ENCODE measurements at regions not wholly inside any gene's neighbourhood (a gene's known extent, or its start where the extent isn't known, plus 50 kb on each side); places are given as distances from the start of the nearest gene placed in this dataset.

- DNase-seq = no peak
Measured at GRCh38 chr18:24840051-24840450, 379.6 kb downstream of the HRH4 start.

- no peak for DNase-seq
Measured at GRCh38 chr18:24840640-24841039, 380.2 kb downstream of the HRH4 start.

DNA sequence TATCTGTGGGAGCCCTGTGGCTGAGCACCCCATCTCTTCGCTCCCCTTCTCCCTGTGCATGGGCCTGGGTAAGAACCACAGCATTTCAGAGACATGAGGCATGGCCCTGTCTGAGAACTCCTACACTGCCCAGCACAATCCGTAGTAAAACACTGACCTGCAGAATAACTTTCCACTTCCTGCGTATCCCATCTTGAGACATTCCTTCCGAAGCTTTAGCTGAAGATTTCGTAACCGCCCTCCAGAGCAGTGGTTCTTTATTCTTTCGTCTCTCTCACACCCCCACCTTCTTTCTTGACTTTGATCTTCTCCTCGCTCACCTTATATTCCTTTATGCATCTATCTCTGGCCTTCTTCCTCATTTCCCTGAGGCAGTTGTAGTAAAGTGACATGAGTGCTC lies 381.1 kb downstream of the HRH4 start:
- no peak for DNase-seq

- no peak for DNase-seq
Measured at GRCh38 chr18:24843123-24843522, 382.7 kb downstream of the HRH4 start.

GRCh38 chr18:24846138-24846537 lies 385.7 kb downstream of the HRH4 start:
- DNase-seq = no peak

DNA sequence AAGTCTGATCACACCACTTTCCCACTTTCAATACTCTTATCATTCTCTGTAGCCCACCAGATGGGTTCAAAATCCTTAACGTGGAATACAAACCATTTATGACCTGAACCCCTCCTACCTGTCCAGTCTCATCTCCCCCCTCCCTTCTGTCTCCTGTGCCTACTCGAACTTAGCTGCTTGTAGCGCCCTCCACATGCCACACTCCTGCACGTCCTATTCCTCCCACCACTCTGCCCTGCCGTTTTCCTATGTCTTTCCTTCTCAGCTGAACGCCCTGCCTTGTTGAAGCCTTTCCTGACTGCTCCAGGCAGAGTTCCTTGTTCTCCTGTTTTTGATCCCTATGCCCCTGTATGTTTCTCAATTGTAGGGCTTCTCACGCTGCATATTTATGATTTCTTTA lies 390.1 kb downstream of the HRH4 start:
- no peak for DNase-seq

GRCh38 chr18:24853076-24853475 lies 392.6 kb downstream of the HRH4 start:
- no peak for DNase-seq

- DNase-seq = no peak
Measured at GRCh38 chr18:24860978-24861680, 400.7 kb downstream of the HRH4 start.

DNA sequence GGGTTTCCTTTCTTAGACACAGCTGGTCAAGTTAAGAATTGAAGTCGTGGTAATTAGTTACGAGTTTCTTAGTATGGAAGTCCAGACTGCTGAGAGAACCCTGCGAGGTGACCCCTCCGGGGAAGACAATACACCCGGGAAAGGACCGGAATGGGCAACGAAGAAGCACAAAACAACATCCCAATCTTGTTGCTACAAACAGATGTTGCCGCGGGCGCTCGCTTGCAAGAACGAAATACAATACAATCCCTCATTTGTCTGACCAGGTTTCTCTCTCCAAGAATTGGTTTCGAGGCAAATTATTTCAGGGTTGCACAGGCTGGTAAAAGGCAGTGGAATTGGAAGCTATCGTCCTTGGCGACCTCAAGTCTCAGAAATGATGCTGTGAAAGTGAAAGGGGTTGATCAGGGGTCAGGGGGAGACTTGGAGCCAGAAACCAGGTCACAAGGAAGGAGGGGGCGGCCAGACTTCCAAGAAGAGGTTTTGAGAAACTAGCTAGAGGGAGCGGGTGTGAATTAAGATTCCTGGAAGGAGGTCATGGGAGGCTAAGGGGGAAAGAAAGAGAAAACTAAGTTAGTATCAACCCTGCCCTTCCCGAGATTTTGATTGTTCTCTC lies 401.9 kb downstream of the HRH4 start:
- DNase-seq = no peak

DNA sequence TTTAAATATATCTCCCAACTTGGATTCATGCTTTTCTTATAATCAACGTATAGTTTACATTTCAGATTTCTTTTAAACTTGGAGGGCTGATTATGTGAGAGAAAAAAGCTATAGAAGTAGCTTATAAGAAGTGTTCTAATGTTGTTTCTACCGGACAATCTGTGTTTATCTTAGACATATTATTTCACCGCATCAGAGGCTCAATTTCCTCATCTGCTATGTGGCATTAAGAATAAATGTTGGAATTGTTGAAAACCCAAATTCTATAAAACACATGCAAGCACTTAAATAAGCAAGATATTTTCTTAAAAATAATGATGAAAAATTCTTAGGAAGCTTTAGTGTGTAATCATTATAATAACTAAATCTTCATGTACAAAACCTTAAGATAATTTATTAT lies 407.9 kb downstream of the HRH4 start:
- no peak for DNase-seq

DNA sequence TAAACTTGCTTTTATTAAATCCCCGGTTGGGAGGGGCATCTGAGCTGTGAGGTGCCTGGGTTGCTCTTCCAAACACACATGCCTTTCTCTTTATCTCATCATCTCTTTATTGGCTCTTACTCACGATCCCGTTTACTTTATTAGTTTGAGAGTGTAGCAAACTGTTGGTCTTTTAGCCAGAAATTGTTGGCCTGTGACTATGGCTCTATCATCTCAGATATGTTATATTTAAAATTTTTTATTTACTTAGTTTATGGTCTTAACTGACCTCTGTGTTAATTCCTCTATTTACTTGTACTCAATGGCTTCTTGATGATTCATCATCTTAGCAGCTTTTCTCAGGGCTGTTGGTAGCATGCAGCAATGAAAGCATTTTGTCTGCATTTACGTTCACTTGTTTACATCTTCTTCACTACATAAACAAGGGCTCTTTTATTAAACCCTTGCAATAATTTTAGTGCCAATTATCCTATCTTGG lies 408.4 kb downstream of the HRH4 start:
- DNase-seq = no peak

DNA sequence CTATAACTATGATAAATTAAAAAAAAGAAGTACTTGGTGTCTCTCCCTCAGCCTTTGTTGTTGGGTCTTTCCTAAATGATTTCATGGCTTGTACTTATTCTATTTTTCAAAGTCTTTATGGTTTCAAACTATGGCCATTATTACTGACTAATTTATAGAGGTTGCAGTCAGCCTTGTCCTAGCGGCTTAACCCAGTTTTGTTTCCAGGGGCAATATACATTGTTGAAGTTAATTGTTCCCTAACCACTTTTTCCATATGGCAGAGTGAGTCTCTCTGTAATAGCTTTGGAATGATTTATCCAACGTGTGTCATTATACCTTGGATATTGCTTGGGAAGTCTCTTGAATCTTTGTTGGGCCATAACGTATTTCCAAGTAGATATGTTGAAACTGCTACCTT lies 408.8 kb downstream of the HRH4 start:
- no peak for DNase-seq

DNA sequence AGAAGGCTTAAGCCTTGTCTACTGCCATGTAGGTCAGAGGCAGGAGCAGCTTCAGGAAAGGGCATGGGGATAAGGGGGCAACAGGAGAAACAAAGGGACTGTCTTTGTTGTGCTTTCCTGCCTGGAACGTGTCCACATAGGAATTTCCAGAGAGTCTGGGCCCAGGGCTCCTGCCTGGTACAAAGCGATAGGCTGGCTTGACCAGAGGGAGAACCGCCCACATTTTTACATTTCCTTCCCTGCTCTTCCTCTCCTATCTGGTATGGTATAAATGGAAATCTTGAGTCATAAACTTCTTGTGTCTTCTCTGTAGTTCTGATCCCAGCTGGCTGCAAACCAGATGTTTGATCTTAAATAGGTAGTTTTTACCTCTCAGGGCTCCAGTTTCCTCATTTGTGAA lies 414.8 kb downstream of the HRH4 start:
- no peak for DNase-seq

- no peak for DNase-seq
Measured at GRCh38 chr18:24875777-24876176, 415.3 kb downstream of the HRH4 start.

DNA sequence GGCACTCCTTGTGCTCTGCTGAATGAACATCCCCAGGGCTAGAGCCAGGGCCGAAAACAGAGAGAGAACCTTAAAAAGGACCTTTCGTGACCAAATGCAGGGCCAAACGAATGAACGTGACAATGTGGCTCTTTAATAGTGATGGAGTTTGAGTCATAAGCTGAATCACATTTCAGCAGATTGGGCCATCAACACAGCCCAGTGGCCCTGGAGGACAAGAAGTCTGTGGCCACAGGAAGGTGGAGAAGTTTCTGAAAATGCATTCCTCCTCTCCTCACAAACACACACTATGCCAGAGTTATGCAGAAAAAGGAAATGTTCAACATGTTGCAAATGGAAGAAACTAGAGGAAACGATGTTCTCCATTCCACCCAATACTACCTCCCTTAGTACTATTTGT lies 415.8 kb downstream of the HRH4 start:
- DNase-seq = no peak

GRCh38 chr18:24877066-24877465 lies 416.6 kb downstream of the HRH4 start:
- no peak for DNase-seq

- no peak for DNase-seq
Measured at GRCh38 chr18:24877546-24877945, 417.1 kb downstream of the HRH4 start.

GRCh38 chr18:24878289-24878688 lies 417.9 kb downstream of the HRH4 start:
- DNase-seq = no peak

DNA sequence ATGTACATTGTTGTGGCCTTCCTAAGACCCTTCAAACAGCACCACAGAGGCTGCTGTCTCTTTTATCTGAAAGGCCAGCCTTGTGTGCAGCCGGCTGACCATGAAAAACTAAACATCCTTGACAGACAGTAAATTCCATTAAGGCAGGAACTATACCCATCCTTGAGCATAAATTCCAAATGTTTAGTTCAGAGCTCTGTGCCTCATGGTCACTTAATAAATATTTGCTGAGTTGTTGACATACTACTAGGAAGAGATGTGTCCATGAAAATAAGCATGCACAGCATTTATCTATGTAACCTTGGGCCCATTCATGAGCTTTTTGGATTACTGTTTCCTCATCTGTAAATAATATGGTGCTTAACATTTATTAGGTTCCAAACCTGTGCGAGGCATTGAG lies 424.8 kb downstream of the HRH4 start:
- no peak for DNase-seq

DNA sequence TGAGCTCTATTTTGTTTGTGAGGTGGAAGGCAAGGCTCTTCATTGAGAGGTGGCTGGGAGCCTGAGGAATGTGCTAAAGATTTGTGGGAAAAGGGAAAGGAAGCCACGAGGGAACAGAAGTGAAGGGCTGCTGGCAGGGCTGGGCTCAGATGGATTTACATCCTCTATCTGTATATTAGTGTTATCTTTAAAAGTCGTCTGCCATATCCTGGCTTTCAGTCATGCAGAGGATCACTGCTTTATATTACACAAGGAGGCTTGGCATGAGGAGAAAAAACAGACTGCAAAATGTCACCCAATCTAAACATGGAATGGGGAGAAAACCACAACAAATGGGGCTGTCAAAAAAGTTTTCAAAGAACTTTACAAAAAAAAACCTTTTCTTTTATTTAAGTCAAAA lies 434.4 kb downstream of the HRH4 start:
- no peak for DNase-seq

GRCh38 chr18:24897461-24897860 lies 437.0 kb downstream of the HRH4 start:
- no peak for DNase-seq

- DNase-seq = no peak
Measured at GRCh38 chr18:24910221-24910620, 441.7 kb downstream of the ZNF521 start.

DNA sequence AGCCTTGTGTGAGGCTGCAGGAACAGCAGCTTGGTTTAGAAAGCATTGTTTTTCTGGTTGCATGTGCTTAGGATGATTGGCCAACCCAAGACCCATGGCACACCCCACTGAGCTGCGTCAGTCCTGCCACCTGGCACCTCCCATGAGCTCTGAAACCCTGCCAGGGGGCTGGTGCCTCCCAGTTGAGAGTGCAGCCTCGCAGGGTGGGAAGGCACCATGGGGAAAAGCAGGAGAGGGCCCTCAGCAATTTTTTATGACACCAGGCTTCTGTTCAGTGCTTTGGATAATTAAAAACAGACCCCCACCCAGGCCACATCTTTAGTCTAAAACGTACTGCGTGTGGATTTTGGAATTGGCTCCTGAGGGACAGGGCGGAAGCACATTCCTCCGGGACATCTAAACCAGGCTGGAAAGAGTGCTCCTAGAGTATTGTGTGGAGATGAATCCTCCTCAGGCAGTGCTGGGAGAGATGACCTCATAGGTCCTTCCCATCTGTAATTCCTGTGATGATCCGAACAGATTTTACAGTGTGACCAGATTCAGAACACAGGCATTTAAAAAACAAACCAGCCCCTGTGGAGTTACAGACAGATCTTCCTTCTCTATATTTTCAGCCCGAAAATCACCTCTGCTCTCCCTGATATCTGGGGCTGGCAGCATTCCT lies 438.3 kb downstream of the ZNF521 start:
- no peak for DNase-seq

DNA sequence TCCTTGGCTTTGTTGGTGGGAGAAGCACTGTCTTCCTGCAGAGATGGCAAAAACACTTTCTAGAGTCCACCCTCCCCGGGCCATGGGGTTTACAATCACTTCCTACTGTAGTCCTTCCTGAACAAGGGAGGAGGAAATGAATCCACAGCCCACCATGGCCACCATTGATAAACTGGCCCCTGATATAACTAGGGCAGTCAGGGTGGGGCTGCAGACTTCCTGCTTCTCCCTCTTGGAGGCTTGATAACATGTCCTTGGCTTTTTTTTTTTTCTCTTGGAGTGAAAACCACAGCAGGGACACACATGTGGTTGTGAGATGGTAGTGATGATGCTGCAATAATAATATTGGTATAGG lies 437.8 kb downstream of the ZNF521 start:
- DNase-seq = no peak

GRCh38 chr18:24914685-24915084 lies 437.3 kb downstream of the ZNF521 start:
- no peak for DNase-seq

All from stimulated activated CD4-positive, alpha-beta T cell treated with anti-CD3 and anti-CD28 coated beads, Interleukin-12 subunit alpha, Interleukin-12 subunit beta, amount 100 ng/mL, for 4 hours (primary cell).